Lung (tissue), 11 donors: ENCODE measurements at regions not wholly inside any gene's neighbourhood (a gene's known extent, or its start where the extent isn't known, plus 50 kb on each side); places are given as distances from the start of the nearest gene placed in this dataset.
A peak's percentile ranks its signal among the peaks of the same experiment; 100 is the strongest.

Source experiments
- ATAC-seq: fragments of 200-7000 bp; cut with Tn5 transposase; one replicate; pipeline ENCODE4 v1.9.1; 2020; ENCODE audit warnings: moderate number of reproducible peaks; ENCODE audit not compliant: insufficient read depth, low FRiP score
- DNase-seq, 3 donors: peaks; one replicate each; pipeline ENCODE4 v3.0.0-alpha.2; 2013 to 2017
- H3K27ac ChIP-seq, 2 donors: one replicate each; pipeline ENCODE4 v1.5.1; 2013; ENCODE audit warnings: mild to moderate bottlenecking in 2 of 2, moderate library complexity in 2 of 2, control low read depth in 1 of 2, inconsistent platforms in 1 of 2, low read depth in 1 of 2, low read length in 1 of 2
- H3K27me3 ChIP-seq, 3 donors: one replicate each; pipeline ENCODE4 v1.5.1; 2013; ENCODE audit warnings: low read length in 2 of 3; ENCODE audit not compliant: control insufficient read depth in 3 of 3, insufficient read depth in 3 of 3
- H3K36me3 ChIP-seq, 4 donors: one replicate each; pipeline ENCODE4 v1.5.1; 2013; ENCODE audit warnings: low read length in 4 of 4, mild to moderate bottlenecking in 1 of 4, moderate library complexity in 1 of 4; ENCODE audit not compliant: control insufficient read depth in 4 of 4, insufficient read depth in 4 of 4
- H3K4me1 ChIP-seq, 5 donors: one replicate each; pipeline ENCODE4 v1.5.1; 2013; ENCODE audit warnings: low read length in 5 of 5, mild to moderate bottlenecking in 2 of 5, moderate library complexity in 1 of 5; ENCODE audit not compliant: control insufficient read depth in 5 of 5, insufficient read depth in 5 of 5
- H3K4me3 ChIP-seq: one replicate; pipeline ENCODE4 v1.5.1; 2013; ENCODE audit warnings: mild to moderate bottlenecking, control low read depth, moderate library complexity
- H3K9ac ChIP-seq, 2 donors: one replicate each; pipeline ENCODE4 v1.5.1; 2013; ENCODE audit warnings: low read length in 2 of 2, control low read depth in 1 of 2; ENCODE audit not compliant: insufficient read depth in 1 of 2
- H3K9me3 ChIP-seq, 4 donors: one replicate each; pipeline ENCODE4 v1.5.1; 2013; ENCODE audit warnings: low read length in 3 of 4, mild to moderate bottlenecking in 1 of 4, moderate library complexity in 1 of 4; ENCODE audit not compliant: control insufficient read depth in 4 of 4, insufficient read depth in 3 of 4
- CTCF ChIP-seq: IDR thresholded peaks from 2 replicates; pipeline ENCODE4 v1.5.1; 2012; ENCODE audit warnings: mild to moderate bottlenecking; ENCODE audit errors: control extremely low read depth, extremely low read depth
- WGBS, 2 donors: extraction: QIAGEN DNeasy Blood & Tissue Kit; methylation state at CpG; one replicate each; pipeline ENCODE4 v1.1.7; 2013; 5-methylcytosine and 5-hydroxymethylcytosine counted together
- donor health status: control.
- donor health status: control.
- donor health status: Bipolar disorder and iron deficiency.
- donor health status: healthy.
- donor health status: DM: yes; HTN: yes; CAD: no.

GRCh38 chr4:26116057-26116456 is 202.0 kb downstream of the SMIM20 start:
- WGBS, 2 donors, result 82 to 87% methylated on average over 4 of the region's 4 CpGs
- H3K4me1 ChIP-seq, result no peaks in the 10 kb centered on the region
- H3K36me3 ChIP-seq, result no peaks in the 10 kb centered on the region
- no peak overlapping the region for H3K4me3 ChIP-seq
- peaks cover 0 to 2% (median 0%) of the 10 kb centered on the region in 3 donors for H3K27me3 ChIP-seq
- H3K9ac ChIP-seq, result no peak overlapping the region
- no peak overlapping the region for H3K27ac ChIP-seq
- ATAC-seq (no peak), DNase-seq (no peak)
- H3K9me3 ChIP-seq, result peaks cover 0 to 7% (median 2%) of the 10 kb centered on the region in 4 donors
- no peak for TF ChIP-seq CTCF

GRCh38 chr4:26120098-26120825 is 200.6 kb upstream of the RBPJ start:
- WGBS, 2 donors, result 72 to 83% methylated on average over 6 of the region's 6 CpGs
- Histone ChIP-seq H3K27me3 (peaks cover 0 to 2% (median 0%) of the 10 kb centered on the region in 3 donors), H3K9me3 (peaks cover 0 to 1% (median 0%) of the 10 kb centered on the region in 4 donors), H3K27ac (no peak overlapping the region), H3K9ac (no peak overlapping the region), H3K4me1 (no peaks in the 10 kb centered on the region), H3K36me3 (no peaks in the 10 kb centered on the region), H3K4me3 (no peak overlapping the region)
- TF ChIP-seq CTCF, result no peak
- ATAC-seq, result no peak
- DNase-seq, result peak in 1 of 3 donors; percentile 35

GRCh38 chr4:26122690-26123089 is 198.1 kb upstream of the RBPJ start:
- Histone ChIP-seq H3K9me3 (peaks cover 0 to 3% (median under 1%) of the 10 kb centered on the region in 4 donors), H3K4me1 (peaks cover 0 to under 1% (median 0%) of the 10 kb centered on the region in 5 donors), H3K27ac (no peak overlapping the region), H3K9ac (no peak overlapping the region), H3K36me3 (no peaks in the 10 kb centered on the region), H3K4me3 (no peak overlapping the region), H3K27me3 (peaks cover 0 to 2% (median 0%) of the 10 kb centered on the region in 3 donors)
- 91 to 95% methylated on average over 3 of the region's 3 CpGs for WGBS, 2 donors
- no peak for TF ChIP-seq CTCF
- no peak for DNase-seq
- no peak for ATAC-seq
